IPS DF 6.9 (cell line): ENCODE measurements at regions not wholly inside any gene's neighbourhood (a gene's known extent, or its start where the extent isn't known, plus 50 kb on each side); places are given as distances from the start of the nearest gene placed in this dataset.
"Not testable (repeated sequence)": the region's sequence is repeated elsewhere in the genome, so short reads cannot be mapped to it uniquely, and the experiment has no call there.

Source experiments
- DNase-seq: peaks from one replicate; pipeline ENCODE4 v3.0.0-alpha.2; 2013; ENCODE audit warnings: low read depth, low spot score
- H3K27ac ChIP-seq: one replicate; pipeline ENCODE4 v1.5.1; 2013; ENCODE audit warnings: low read length, control low read depth
- H3K27me3 ChIP-seq: 2 replicates; pipeline ENCODE4 v1.6.1; 2013; ENCODE audit warnings: mild to moderate bottlenecking, low read length; ENCODE audit not compliant: control insufficient read depth, insufficient read depth
- H3K36me3 ChIP-seq: 2 replicates; pipeline ENCODE4 v1.6.1; 2013; ENCODE audit warnings: low read length; ENCODE audit not compliant: control insufficient read depth, insufficient read depth
- H3K4me1 ChIP-seq: 2 replicates; pipeline ENCODE4 v1.6.1; 2013; ENCODE audit warnings: low read length; ENCODE audit not compliant: control insufficient read depth, insufficient read depth
- H3K4me3 ChIP-seq: 2 replicates; pipeline ENCODE4 v1.5.1; 2013; ENCODE audit warnings: mild to moderate bottlenecking, low read length
- H3K9me3 ChIP-seq: 2 replicates; pipeline ENCODE4 v1.6.1; 2013; ENCODE audit warnings: low read length, inconsistent platforms; ENCODE audit not compliant: control insufficient read depth, insufficient read depth
- WGBS: extraction: QIAGEN DNeasy Blood & Tissue Kit; methylation state at CpG from one replicate; pipeline ENCODE4 v1.1.7; 2013; ENCODE audit warnings: mixed read lengths, missing lambda C conversion rate; ENCODE audit not compliant: insufficient read length, insufficient coverage; 5-methylcytosine and 5-hydroxymethylcytosine counted together

- no peaks in the 10 kb centered on the region for H3K36me3 ChIP-seq
- H3K27me3 ChIP-seq: no peaks in the 10 kb centered on the region
- no peaks in the 10 kb centered on the region for H3K9me3 ChIP-seq
- H3K4me3 ChIP-seq: no peak overlapping the region
- no CpG with 5 or more reads among the region's 16 CpGs for WGBS
- no peak overlapping the region for H3K27ac ChIP-seq
- DNase-seq: no peak
- H3K4me1 ChIP-seq: 0 out of 2 replicates have a peak, but pooled peaks cover 1% of the 10 kb centered on the region
Observed at GRCh38 chr4:53959343-53960120, 104.9 kb downstream of the CHIC2 start.

DNA sequence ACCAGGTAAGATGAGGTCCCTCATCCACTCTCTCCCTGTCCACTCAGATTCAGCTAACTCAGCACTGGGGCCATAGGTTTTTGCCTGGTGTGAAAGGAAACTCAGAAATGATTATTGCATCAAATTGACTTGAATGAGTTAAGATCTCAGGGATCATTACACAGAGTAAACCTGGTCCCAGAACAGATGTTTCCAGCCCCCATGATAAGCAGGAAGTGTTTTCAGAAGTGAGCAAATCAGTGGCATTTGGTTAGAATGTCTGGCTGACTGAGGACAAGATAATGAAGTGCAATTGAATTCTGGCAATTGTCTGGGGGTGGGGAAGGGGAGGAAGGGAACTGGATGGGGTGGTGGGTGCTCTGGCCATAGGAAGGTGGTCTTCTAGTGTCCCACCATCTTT lies 108.0 kb downstream of the CHIC2 start:
- Histone ChIP-seq H3K4me3 (no peak overlapping the region), H3K27me3 (no peaks in the 10 kb centered on the region), H3K36me3 (no peaks in the 10 kb centered on the region), H3K4me1 (0 out of 2 replicates have a peak, but pooled peaks cover 1% of the 10 kb centered on the region), H3K27ac (no peak overlapping the region), H3K9me3 (no peaks in the 10 kb centered on the region)
- DNase-seq: no peak

DNA sequence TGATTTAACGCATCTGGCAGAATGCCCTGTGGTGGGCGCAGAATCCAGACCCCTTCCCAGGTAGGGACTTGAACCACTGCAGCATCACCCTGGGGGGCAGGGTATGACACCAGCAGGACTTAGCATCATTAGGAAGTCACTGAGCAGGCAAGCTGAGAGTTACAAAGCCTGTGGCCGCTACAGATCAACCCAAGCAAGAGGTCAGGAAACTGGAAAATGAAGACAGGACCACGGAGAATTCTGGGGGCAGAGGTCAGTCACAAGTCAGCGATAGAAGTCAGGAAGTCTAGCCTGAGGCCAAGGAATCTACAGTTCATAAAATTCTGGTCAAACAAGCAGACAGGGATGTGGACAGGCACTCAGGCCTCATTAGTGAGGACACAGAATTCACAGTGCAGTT lies 108.4 kb downstream of the CHIC2 start:
- Histone ChIP-seq H3K4me3 (no peak overlapping the region), H3K27me3 (no peaks in the 10 kb centered on the region), H3K27ac (no peak overlapping the region), H3K9me3 (no peaks in the 10 kb centered on the region), H3K4me1 (0 out of 2 replicates have a peak, but pooled peaks cover 1% of the 10 kb centered on the region), H3K36me3 (no peaks in the 10 kb centered on the region)
- DNase-seq: no peak
- no CpG with 5 or more reads among the region's 5 CpGs for WGBS

- Histone ChIP-seq H3K27ac (no peak overlapping the region), H3K9me3 (no peaks in the 10 kb centered on the region), H3K4me1 (no peaks in the 10 kb centered on the region), H3K36me3 (no peaks in the 10 kb centered on the region), H3K4me3 (no peak overlapping the region), H3K27me3 (no peaks in the 10 kb centered on the region)
- no CpG with 5 or more reads among the region's 4 CpGs for WGBS
- DNase-seq: no peak
Observed at GRCh38 chr4:53951414-53951813, 113.0 kb downstream of the CHIC2 start.

- Histone ChIP-seq H3K9me3 (no peaks in the 10 kb centered on the region), H3K27ac (no peak overlapping the region), H3K4me3 (no peak overlapping the region), H3K27me3 (no peaks in the 10 kb centered on the region), H3K4me1 (no peaks in the 10 kb centered on the region), H3K36me3 (no peaks in the 10 kb centered on the region)
- DNase-seq: no peak
- WGBS: no CpG with 5 or more reads among the region's 2 CpGs
Observed at GRCh38 chr4:53943345-53944085, 120.9 kb downstream of the CHIC2 start.

DNA sequence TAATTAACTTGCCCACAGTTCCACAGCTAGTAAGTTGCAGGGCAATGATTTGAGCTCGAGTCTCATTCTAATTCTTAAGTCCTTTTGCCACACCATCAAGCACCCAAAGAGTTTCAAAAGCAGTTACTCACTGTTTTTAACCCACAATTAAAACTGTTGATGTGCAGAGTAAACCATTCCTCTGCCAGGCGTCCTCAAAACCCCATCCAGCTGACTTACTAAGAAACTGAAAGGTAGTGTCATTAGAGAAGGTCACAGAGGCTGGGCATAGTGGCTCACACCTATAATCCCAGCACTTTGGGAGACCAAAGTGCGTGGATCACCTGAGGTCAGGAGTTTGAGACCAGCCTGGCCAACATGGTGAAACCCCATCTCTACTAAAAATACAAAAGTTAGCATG lies 121.7 kb downstream of the CHIC2 start:
- DNase-seq: no peak
- WGBS: no CpG with 5 or more reads among the region's 3 CpGs
- Histone ChIP-seq H3K27ac (no peak overlapping the region), H3K9me3 (no peaks in the 10 kb centered on the region), H3K36me3 (no peaks in the 10 kb centered on the region), H3K4me3 (no peak overlapping the region), H3K4me1 (no peaks in the 10 kb centered on the region), H3K27me3 (no peaks in the 10 kb centered on the region)

DNA sequence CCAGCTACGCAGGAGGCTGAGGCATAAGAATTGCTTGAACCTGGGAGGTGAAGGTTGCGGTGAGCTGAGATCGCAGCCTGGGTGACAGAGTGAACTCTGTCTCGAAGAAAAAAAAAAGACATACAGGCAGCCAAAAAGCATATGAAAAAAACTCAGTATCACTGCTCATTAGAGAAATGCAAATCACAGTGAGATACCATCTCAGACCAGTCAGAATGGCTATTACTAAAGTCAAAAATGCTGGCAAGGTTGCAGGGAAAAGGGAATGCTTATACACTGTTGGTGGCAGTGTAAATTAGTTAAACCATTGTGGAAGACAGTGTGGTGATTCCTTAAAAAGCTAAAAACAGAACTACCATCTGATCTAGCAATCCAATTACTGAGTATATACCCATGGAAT lies 123.1 kb downstream of the CHIC2 start:
- no peaks in the 10 kb centered on the region for H3K36me3 ChIP-seq
- WGBS: no CpG with 5 or more reads among the region's 4 CpGs
- no peaks in the 10 kb centered on the region for H3K27me3 ChIP-seq
- H3K9me3 ChIP-seq: no peaks in the 10 kb centered on the region
- no peak overlapping the region for H3K27ac ChIP-seq
- no peak for DNase-seq
- no peak overlapping the region for H3K4me3 ChIP-seq
- H3K4me1 ChIP-seq: no peaks in the 10 kb centered on the region

DNA sequence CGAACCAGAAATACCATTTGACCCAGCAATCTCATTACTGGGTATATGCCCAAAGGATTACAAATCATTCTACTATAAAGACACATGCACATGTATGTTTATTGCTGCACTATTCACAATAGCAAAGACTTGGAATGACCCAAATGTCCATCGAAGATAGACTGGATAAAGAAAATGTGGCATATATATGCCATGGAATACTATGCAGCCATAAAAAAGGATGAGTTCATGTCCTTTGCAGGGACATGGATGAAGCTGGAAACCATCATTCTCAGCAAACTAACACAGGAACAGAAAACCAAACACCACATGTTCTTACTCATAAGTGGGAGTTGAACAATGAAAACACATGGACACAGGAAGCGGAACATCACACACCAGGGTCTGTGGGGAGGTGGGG lies 124.5 kb downstream of the CHIC2 start:
- not testable (repeated sequence) for H3K9me3 ChIP-seq, H3K36me3 ChIP-seq, DNase-seq, H3K27me3 ChIP-seq, H3K4me1 ChIP-seq, H3K4me3 ChIP-seq, H3K27ac ChIP-seq
- no CpG with 5 or more reads among the region's 3 CpGs for whole genome bisulfite sequencing

GRCh38 chr4:53937918-53938317 lies 126.5 kb downstream of the CHIC2 start:
- H3K4me1 ChIP-seq: no peaks in the 10 kb centered on the region
- no peaks in the 10 kb centered on the region for H3K9me3 ChIP-seq
- no peak overlapping the region for H3K4me3 ChIP-seq
- H3K36me3 ChIP-seq: no peaks in the 10 kb centered on the region
- no peaks in the 10 kb centered on the region for H3K27me3 ChIP-seq
- WGBS: no CpG with 5 or more reads among the region's 7 CpGs
- no peak for DNase-seq
- no peak overlapping the region for H3K27ac ChIP-seq

DNA sequence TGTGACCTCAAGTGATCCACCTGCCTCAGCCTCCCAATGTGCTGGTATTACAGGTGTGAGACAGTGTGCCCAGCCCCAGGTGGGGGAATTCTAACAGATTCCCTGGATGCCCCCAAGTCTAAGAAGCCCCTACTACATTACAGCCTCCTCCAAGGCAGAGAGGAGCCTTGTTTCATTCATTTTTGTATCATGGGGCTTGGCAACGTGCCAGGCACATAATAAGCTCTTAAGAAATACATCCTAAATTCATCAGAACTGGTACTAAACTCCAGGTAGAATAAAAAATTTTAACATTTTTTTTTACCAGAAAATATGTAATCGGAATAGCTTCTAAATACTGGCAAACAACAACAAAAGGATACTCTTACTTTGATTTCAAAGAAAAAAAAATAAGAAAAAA lies 127.1 kb downstream of the CHIC2 start:
- no peaks in the 10 kb centered on the region for H3K36me3 ChIP-seq
- H3K4me1 ChIP-seq: no peaks in the 10 kb centered on the region
- no peaks in the 10 kb centered on the region for H3K9me3 ChIP-seq
- DNase-seq: no peak
- H3K4me3 ChIP-seq: no peak overlapping the region
- no peaks in the 10 kb centered on the region for H3K27me3 ChIP-seq
- no peak overlapping the region for H3K27ac ChIP-seq
- no CpG with 5 or more reads among the region's 2 CpGs for WGBS

- DNase-seq: no peak
- Histone ChIP-seq H3K4me3 (no peak overlapping the region), H3K36me3 (no peaks in the 10 kb centered on the region), H3K4me1 (no peaks in the 10 kb centered on the region), H3K27ac (no peak overlapping the region), H3K27me3 (no peaks in the 10 kb centered on the region), H3K9me3 (no peaks in the 10 kb centered on the region)
Observed at GRCh38 chr4:53935780-53936179, 128.6 kb downstream of the CHIC2 start.
